GM12874 (cell line): ENCODE measurements at regions not wholly inside any gene's neighbourhood (a gene's known extent, or its start where the extent isn't known, plus 50 kb on each side); places are given as distances from the start of the nearest gene placed in this dataset.

Source experiments
- CTCF ChIP-seq: IDR thresholded peaks from 2 replicates; pipeline ENCODE4 v1.5.1; 2011; ENCODE audit warnings: low read depth, mild to moderate bottlenecking, control low read depth, low read length, moderate library complexity; ENCODE audit not compliant: insufficient read depth

DNA sequence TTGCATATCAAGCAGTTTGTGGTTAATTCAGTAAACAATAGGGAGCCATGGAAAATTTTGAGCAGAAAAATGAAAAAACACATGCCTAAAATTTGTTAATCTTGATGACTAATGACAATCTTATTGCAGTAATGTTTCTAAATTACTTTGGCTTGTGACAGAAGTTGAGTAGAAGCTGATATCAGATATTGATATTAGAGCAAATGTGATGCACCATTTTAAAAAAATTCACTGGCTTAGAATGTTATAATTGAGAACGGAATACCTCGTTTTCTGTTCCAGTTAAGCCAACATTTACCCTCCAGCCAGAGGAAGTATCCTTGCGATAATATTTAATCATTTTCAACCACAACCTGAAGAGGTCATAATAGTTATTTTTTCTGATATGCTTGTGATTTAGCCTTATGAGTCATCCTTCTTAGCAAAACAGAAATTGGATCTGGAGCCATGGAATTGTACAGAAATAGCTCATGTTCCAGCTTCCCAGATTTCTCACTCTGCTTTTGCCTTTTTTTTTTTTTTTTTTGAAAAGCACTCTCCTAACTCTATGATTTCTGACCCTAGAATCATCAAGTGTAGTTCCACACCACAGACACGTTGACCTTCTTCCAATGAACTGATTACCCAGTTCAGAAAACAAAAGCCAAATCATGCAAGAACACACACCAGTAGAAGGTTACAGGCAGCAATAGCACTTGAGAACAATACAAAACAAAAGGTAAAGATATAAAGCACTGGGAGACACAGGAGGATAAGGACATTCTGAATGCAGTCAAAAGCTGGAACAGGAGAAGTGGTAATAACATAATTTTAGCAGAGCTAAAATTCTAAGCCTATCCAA, 96.8 kb upstream of the PHYHIPL start:
- no peak for TF ChIP-seq CTCF

DNA sequence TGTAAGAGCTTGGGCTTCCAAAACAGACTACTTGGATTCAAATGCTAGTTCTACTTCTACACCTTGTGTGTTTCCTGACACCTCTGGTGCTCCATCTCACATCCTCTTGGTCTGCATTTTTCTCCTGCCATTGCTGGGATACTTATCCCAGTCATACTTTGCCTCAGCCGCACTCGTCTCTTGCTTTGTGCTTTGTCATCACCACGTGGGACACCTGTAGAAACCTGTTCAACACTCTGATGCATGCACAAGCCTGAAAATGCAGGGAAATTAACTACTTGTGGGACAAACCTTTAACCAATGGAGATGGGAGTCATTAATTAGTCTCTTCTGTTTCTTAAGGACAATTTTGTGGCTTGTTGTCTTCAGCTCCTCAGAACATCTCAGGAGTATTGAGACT, 94.2 kb upstream of the PHYHIPL start:
- TF ChIP-seq CTCF, result no peak

DNA sequence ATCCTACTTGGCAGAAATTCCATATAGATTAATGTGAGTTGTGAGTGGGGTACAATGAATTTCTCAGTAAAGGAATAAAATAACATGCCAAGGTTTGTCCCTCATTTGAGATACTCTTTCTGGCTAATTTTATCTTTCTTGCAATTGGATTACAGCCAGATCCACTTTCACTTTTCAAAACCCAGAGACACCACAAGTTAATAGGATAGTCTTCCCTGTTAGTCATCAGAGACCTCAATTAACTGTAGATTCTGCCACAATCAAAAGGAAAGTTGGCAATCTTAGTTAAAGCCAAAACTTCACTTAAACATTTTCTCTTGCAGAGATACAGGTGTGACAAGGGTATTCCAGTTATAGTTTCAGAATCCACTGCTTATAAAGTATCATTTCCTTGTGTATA, 91.4 kb upstream of the PHYHIPL start:
- TF ChIP-seq CTCF, result no peak

GRCh38 chr10:59085711-59086502, 90.5 kb upstream of the PHYHIPL start:
- no peak for TF ChIP-seq CTCF

DNA sequence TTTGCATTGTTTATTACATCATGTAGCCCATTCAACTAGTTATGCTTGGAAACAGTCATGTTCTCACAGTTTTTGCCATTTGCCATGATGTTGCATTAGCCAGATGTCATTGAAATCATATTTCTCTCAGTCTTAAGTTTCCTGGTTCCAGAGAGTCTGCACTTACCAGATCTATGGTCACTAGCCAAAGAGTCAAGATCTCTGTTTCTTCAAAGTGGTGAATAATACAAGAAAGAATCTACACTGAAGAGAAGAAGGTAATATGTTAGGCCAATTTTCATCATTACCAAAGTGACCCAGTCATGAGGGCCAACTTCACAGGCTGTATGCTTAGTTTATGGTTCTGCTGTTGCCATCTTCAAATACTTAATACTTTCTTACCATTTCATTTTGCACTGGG, 89.0 kb upstream of the PHYHIPL start:
- no peak for TF ChIP-seq CTCF

GRCh38 chr10:59088912-59089573, 87.4 kb upstream of the PHYHIPL start:
- TF ChIP-seq CTCF, result no peak
